ENCODE measurements at regions not wholly inside any gene's neighbourhood (a gene's known extent, or its start where the extent isn't known, plus 50 kb on each side); places are given as distances from the start of the nearest gene placed in this dataset.
A peak's percentile ranks its signal among the peaks of the same experiment; 100 is the strongest.

DNA sequence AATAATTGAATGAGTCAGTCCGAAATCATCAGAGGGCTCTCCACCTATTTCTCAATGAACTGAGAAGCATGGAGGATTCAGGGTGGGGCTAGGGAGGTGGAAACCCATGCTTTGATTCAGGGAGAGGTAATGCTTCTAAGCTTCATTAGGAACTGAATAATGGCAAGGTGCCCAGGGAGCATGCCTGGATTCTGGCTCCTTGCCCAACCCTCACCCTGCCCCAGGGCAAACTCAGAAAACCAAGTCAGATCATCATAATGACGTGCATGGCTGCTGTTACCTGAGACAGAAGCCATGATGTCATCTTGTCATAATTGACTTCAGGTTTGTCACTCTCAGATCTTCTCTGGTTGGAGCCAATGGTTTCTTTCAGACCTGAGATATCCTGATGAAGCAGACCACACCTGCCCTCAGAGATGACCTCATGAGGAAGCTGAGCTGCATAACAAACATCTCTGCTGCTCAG is 199.6 kb downstream of the SYK start:
- CTCF ChIA-PET: interaction anchor here (0.7 kb wide), 1 partner anchor 37 kb away, joined by 3 read pairs; no protein-coding TSS in a partner anchor
- no peaks in the 10 kb centered on the region for H3K36me3 ChIP-seq (ENCODE audit: control insufficient read depth in 2 of 2, extremely low read depth in 1 of 2, insufficient read depth in 2 of 2, low read length in 2 of 2)
- no peaks in the 10 kb centered on the region for H3K79me2 ChIP-seq (ENCODE audit: control insufficient read depth, insufficient read depth, low read length)
- H3K9ac ChIP-seq (replicated peaks; ENCODE audit: extremely low read depth, insufficient read depth, low read length): no peak overlapping the region
- no peak overlapping the region for H2AFZ ChIP-seq (ENCODE audit: low read depth, low read length)
- no peaks in the 10 kb centered on the region for H3K9me3 ChIP-seq (replicated peaks; ENCODE audit: control insufficient read depth, insufficient read depth, low read length)
- dilution Hi-C loops (cut with MboI; ENCODE audit: extremely low pct_ligation_motif_present, low sequenced_read_pairs): no loop called here
- TF ChIP-seq EZH2 (IDR thresholded peaks at IDR 0.05; ENCODE audit: borderline replicate concordance, low read depth, low read length, severe bottlenecking): no peak
- peak; percentile 11 for TF ChIP-seq JUN (IDR thresholded peaks at IDR 0.05; ENCODE audit: borderline replicate concordance, insufficient read depth, insufficient read length, low read depth)
- H3K9me1 ChIP-seq (replicated peaks; ENCODE audit: control insufficient read depth, extremely low read depth, insufficient read depth, low read length): no peaks in the 10 kb centered on the region
- no peaks in the 10 kb centered on the region for H3K27me3 ChIP-seq (ENCODE audit: control insufficient read depth in 2 of 2, insufficient read depth in 2 of 2, low read length in 2 of 2)
- no peak overlapping the region for H3K4me2 ChIP-seq (ENCODE audit: insufficient read depth, low read length)
- intact Hi-C loops (cut with micrococcal nuclease): no loop called here
- H3K27ac ChIP-seq (ENCODE audit: insufficient read depth, low read depth, low read length): no peak overlapping the region
- H4K20me1 ChIP-seq (replicated peaks; ENCODE audit: control insufficient read depth, extremely low read depth, insufficient read depth, low read length): no peaks in the 10 kb centered on the region
- POLR2A ChIA-PET: no interaction called here
- H3K4me3 ChIP-seq (replicated peaks in 1 of 3; ENCODE audit: insufficient read depth in 1 of 3, low read depth in 1 of 3, low read length in 3 of 3): no peak overlapping the region
- no TSS peak for BruUV-seq (replicated peaks)
- peak; percentile 28 for DNase-seq (ENCODE audit: low read depth, low spot score)
- FAIRE-seq: peak; percentile 61
- peaks cover 12% of the 10 kb centered on the region for H3K4me1 ChIP-seq (ENCODE audit: control insufficient read depth, extremely low read depth, insufficient read depth, low read length)

DNA sequence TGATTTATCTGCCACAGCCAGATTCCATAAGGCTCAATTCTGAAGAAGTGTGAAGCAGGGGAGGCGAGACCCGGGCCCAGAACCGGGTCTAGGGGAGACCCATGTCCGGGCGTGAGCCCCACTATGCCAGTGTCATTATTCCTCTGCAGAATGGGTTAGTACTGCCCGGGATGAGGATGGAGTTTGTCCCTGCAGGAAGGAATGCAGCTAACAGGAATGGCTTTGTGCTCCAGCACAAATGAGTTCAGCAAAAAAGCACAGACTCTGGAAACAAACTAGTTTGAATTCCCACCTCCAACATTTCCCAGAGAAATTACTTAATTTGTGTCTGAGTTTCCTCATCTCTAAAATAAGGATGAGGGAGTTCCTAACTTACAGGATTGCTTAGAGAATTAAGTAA is 202.9 kb downstream of the SYK start:
- H3K4me1 ChIP-seq (ENCODE audit: control insufficient read depth, extremely low read depth, insufficient read depth, low read length): peaks cover 5% of the 10 kb centered on the region
- H3K27ac ChIP-seq (ENCODE audit: insufficient read depth, low read depth, low read length): no peak overlapping the region
- H3K9ac ChIP-seq (replicated peaks; ENCODE audit: extremely low read depth, insufficient read depth, low read length): no peak overlapping the region
- ChIA-PET POLR2A (no interaction called here), CTCF (no interaction called here)
- dilution Hi-C loops (cut with MboI; ENCODE audit: extremely low pct_ligation_motif_present, low sequenced_read_pairs): no loop called here
- H3K4me2 ChIP-seq (ENCODE audit: insufficient read depth, low read length): no peak overlapping the region
- H3K27me3 ChIP-seq (ENCODE audit: control insufficient read depth in 2 of 2, insufficient read depth in 2 of 2, low read length in 2 of 2): no peaks in the 10 kb centered on the region
- no peak overlapping the region for H3K4me3 ChIP-seq (replicated peaks in 1 of 3; ENCODE audit: insufficient read depth in 1 of 3, low read depth in 1 of 3, low read length in 3 of 3)
- no peak overlapping the region for H2AFZ ChIP-seq (ENCODE audit: low read depth, low read length)
- no peaks in the 10 kb centered on the region for H3K9me1 ChIP-seq (replicated peaks; ENCODE audit: control insufficient read depth, extremely low read depth, insufficient read depth, low read length)
- no TSS peak for BruUV-seq (replicated peaks)
- TF ChIP-seq, protein P1, sequence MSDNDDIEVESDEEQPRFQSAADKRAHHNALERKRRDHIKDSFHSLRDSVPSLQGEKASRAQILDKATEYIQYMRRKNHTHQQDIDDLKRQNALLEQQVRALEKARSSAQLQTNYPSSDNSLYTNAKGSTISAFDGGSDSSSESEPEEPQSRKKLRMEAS (IDR thresholded peaks at IDR 0.05; ENCODE audit: insufficient read depth, insufficient read length): no peak
- TF ChIP-seq GATA2 (IDR thresholded peaks at IDR 0.05; ENCODE audit: insufficient read depth, insufficient read length, low read depth, low read length) (no peak), FOS (IDR thresholded peaks at IDR 0.05; ENCODE audit: borderline replicate concordance, insufficient read depth, low read length) (no peak), EZH2 (IDR thresholded peaks at IDR 0.05; ENCODE audit: borderline replicate concordance, low read depth, low read length, severe bottlenecking) (no peak), POLR2AphosphoS5 (IDR thresholded peaks at IDR 0.05; ENCODE audit: insufficient read depth, low read depth, low read length) (no peak), MYC (IDR thresholded peaks at IDR 0.05; ENCODE audit: low read depth, low read length) (no peak), JUN (IDR thresholded peaks at IDR 0.05; ENCODE audit: borderline replicate concordance, insufficient read depth, insufficient read length, low read depth) (no peak), POLR2A (IDR thresholded peaks at IDR 0.05; ENCODE audit: low read depth, low read length) (no peak)
- TF ChIP-seq, protein P2, sequence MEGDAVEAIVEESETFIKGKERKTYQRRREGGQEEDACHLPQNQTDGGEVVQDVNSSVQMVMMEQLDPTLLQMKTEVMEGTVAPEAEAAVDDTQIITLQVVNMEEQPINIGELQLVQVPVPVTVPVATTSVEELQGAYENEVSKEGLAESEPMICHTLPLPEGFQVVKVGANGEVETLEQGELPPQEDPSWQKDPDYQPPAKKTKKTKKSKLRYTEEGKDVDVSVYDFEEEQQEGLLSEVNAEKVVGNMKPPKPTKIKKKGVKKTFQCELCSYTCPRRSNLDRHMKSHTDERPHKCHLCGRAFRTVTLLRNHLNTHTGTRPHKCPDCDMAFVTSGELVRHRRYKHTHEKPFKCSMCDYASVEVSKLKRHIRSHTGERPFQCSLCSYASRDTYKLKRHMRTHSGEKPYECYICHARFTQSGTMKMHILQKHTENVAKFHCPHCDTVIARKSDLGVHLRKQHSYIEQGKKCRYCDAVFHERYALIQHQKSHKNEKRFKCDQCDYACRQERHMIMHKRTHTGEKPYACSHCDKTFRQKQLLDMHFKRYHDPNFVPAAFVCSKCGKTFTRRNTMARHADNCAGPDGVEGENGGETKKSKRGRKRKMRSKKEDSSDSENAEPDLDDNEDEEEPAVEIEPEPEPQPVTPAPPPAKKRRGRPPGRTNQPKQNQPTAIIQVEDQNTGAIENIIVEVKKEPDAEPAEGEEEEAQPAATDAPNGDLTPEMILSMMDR (IDR thresholded peaks at IDR 0.05; ENCODE audit: extremely low read depth in 1 of 2, insufficient read depth in 1 of 2, low read depth in 1 of 2, low read length in 2 of 2): no peak
- DNase-seq (ENCODE audit: low read depth, low spot score): no peak
- H3K36me3 ChIP-seq (ENCODE audit: control insufficient read depth in 2 of 2, extremely low read depth in 1 of 2, insufficient read depth in 2 of 2, low read length in 2 of 2): no peaks in the 10 kb centered on the region
- no peaks in the 10 kb centered on the region for H3K9me3 ChIP-seq (replicated peaks; ENCODE audit: control insufficient read depth, insufficient read depth, low read length)
- H4K20me1 ChIP-seq (replicated peaks; ENCODE audit: control insufficient read depth, extremely low read depth, insufficient read depth, low read length): no peaks in the 10 kb centered on the region
- H3K79me2 ChIP-seq (ENCODE audit: control insufficient read depth, insufficient read depth, low read length): no peaks in the 10 kb centered on the region
- no peak for FAIRE-seq
- intact Hi-C loops (cut with micrococcal nuclease): no loop called here
